K562 (cell line): ENCODE measurements at regions not wholly inside any gene's neighbourhood (a gene's known extent, or its start where the extent isn't known, plus 50 kb on each side); places are given as distances from the start of the nearest gene placed in this dataset.
A peak's percentile ranks its signal among the peaks of the same experiment; 100 is the strongest.

Experiments
- CAMTA2 ChIP-seq: fragments of 250-450 bp; sonication (Bioruptor Pico); conservative IDR thresholded peaks from 2 replicates; pipeline ENCODE4 v1.5.1; 2022
- CCAR2 ChIP-seq: fragments of 200-400 bp; formaldehyde crosslinking; IDR thresholded peaks from 2 replicates; pipeline ENCODE4 v1.6.1; 2017; ENCODE audit warnings: mild to moderate bottlenecking, low read depth, low read length
- CTBP1 ChIP-seq: fragments of 450-650 bp; IDR thresholded peaks from 2 replicates; pipeline ENCODE4 v1.6.1; 2016; ENCODE audit warnings: borderline replicate concordance
- ESRRA ChIP-seq: fragments of 450-650 bp; IDR thresholded peaks from 2 replicates; pipeline ENCODE4 v1.6.1; 2014; ENCODE audit warnings: low read depth, mild to moderate bottlenecking, moderate library complexity, borderline replicate concordance
- GATAD2B ChIP-seq: fragments of 450-650 bp; IDR thresholded peaks from 2 replicates; pipeline ENCODE4 v1.6.1; 2017; ENCODE audit warnings: mild to moderate bottlenecking, borderline replicate concordance
- GTF2E2 ChIP-seq: fragments of 200-800 bp; sonication (Bioruptor generic); IDR thresholded peaks from 2 replicates; pipeline ENCODE4 v1.6.1; 2016; ENCODE audit warnings: missing genetic modification characterization, missing compliant biosample characterization
- HCFC1 ChIP-seq: IDR thresholded peaks from 2 replicates; pipeline ENCODE4 v1.6.1; 2012; ENCODE audit warnings: low read depth, low read length, improper control_type of control experiment
- PHF20 ChIP-seq: fragments of 450-650 bp; IDR thresholded peaks from 2 replicates; pipeline ENCODE4 v1.6.1; 2018; ENCODE audit not compliant: partially characterized antibody
- PHF8 ChIP-seq: fragments of 200-600 bp; sonication (generic); IDR thresholded peaks from 2 replicates; pipeline ENCODE4 v1.6.1; 2012; ENCODE audit warnings: mixed run types, mild to moderate bottlenecking, inconsistent platforms, low read length, moderate library complexity, borderline replicate concordance
- PRDM10 ChIP-seq: fragments of 450-650 bp; IDR thresholded peaks from 2 replicates; pipeline ENCODE4 v1.6.1; 2018; ENCODE audit not compliant: partially characterized antibody
- RAD21 ChIP-seq, 2 experiments: fragments of 250-450 bp in 1 of 2; fragments of 450-650 bp in 1 of 2; sonication (Bioruptor Pico) in 1 of 2; formaldehyde crosslinking in 1 of 2; IDR thresholded peaks in 1 of 2; conservative IDR thresholded peaks in 1 of 2; 2 replicates each; pipeline versions ENCODE4 v1.4.0 to v1.8.0; 2020 to 2022; ENCODE audit warnings: mild to moderate bottlenecking in 2 of 2, moderate library complexity in 1 of 2
- RHOXF2B ChIP-seq: fragments of 250-450 bp; sonication (Bioruptor Pico); conservative IDR thresholded peaks from 2 replicates; pipeline ENCODE4 v1.5.1; 2021
- SAP30 ChIP-seq: fragments of 200-600 bp; sonication (generic); IDR thresholded peaks from 2 replicates; pipeline ENCODE4 v1.6.1; 2012; ENCODE audit warnings: borderline replicate concordance, low read depth, mild to moderate bottlenecking, moderate library complexity, low read length, control low read depth, inconsistent platforms; ENCODE audit not compliant: insufficient read depth, poor library complexity, severe bottlenecking
- SIN3A ChIP-seq, 2 experiments: fragments of 150-350 bp in 1 of 2; IDR thresholded peaks; 2 replicates each; pipeline ENCODE4 v1.6.1; 2011 to 2016; ENCODE audit warnings: borderline replicate concordance in 2 of 2, low read depth in 2 of 2, low read length in 2 of 2, mild to moderate bottlenecking in 2 of 2, moderate library complexity in 2 of 2; ENCODE audit not compliant: control insufficient read depth in 1 of 2
- SIX5 ChIP-seq, 2 experiments: IDR thresholded peaks; 2 replicates each; pipeline ENCODE4 v1.6.1; 2011; ENCODE audit warnings: low read length in 2 of 2, borderline replicate concordance in 1 of 2, low read depth in 1 of 2, mild to moderate bottlenecking in 1 of 2, moderate library complexity in 1 of 2; ENCODE audit not compliant: insufficient read depth in 1 of 2
- SNRNP70 ChIP-seq: fragments of 200-400 bp; formaldehyde crosslinking; optimal IDR thresholded peaks from 2 replicates; pipeline ENCODE3; 2017; ENCODE audit warnings: low read depth, low read length
- SOX6 ChIP-seq: fragments of 450-650 bp; IDR thresholded peaks from 2 replicates; pipeline ENCODE4 v1.6.1; 2014; ENCODE audit warnings: mild to moderate bottlenecking
- STAT5B ChIP-seq: fragments of 250-450 bp; sonication (Bioruptor Pico); IDR thresholded peaks from 2 replicates; pipeline ENCODE4 v1.8.0; 2021; ENCODE audit warnings: mild to moderate bottlenecking, inconsistent platforms
- XRCC4 ChIP-seq: IDR thresholded peaks from one replicate; pipeline ENCODE4 v1.6.1; 2011; ENCODE audit not compliant: insufficient read depth, insufficient read length; ENCODE audit errors: extremely low read depth
- ZNF507 ChIP-seq: conservative IDR thresholded peaks from 2 replicates; pipeline ENCODE4 v1.6.1; 2017; ENCODE audit warnings: missing genetic modification characterization, missing compliant biosample characterization
- ZNF609 ChIP-seq: sonication (generic); formaldehyde crosslinking; IDR thresholded peaks from 2 replicates; pipeline ENCODE4 v1.8.1; 2023; ENCODE audit warnings: missing genetic modification reagents, mild to moderate bottlenecking, borderline replicate concordance

GRCh38 chr15:95698230-95698629 lies 632.3 kb upstream of the NR2F2 start (continued):
- no peak for TF ChIP-seq SIN3A (IDR thresholded peaks at IDR 0.05; ENCODE audit: borderline replicate concordance in 2 of 2, control insufficient read depth in 1 of 2, low read depth in 2 of 2, low read length in 2 of 2)
- TF ChIP-seq SNRNP70 = no peak
- peak; percentile 32; the same call in 1 of the 2 replicates for TF ChIP-seq CTBP1
- no peak for TF ChIP-seq SIX5 (IDR thresholded peaks at IDR 0.05; ENCODE audit: borderline replicate concordance in 1 of 2, insufficient read depth in 1 of 2, low read depth in 1 of 2, low read length in 2 of 2)
- TF ChIP-seq HCFC1 = no peak
- TF ChIP-seq RAD21 (CRISPR knock-in tag; conservative IDR thresholded peaks at IDR 0.05 in 1 of 2, IDR thresholded peaks at IDR 0.05 in 1 of 2) = no peak
- no peak for TF ChIP-seq CAMTA2 (CRISPR knock-in tag)
- no peak for TF ChIP-seq ZNF609 (CRISPR knock-in tag)
- TF ChIP-seq ESRRA = peak; percentile 15; the same call in 1 of the 2 replicates
- TF ChIP-seq RHOXF2B = no peak
- TF ChIP-seq XRCC4 = no peak
- no peak for TF ChIP-seq PRDM10
- peak; percentile 89 for TF ChIP-seq SOX6
- no peak for TF ChIP-seq PHF8
- no peak for TF ChIP-seq STAT5B (CRISPR knock-in tag)
- no peak for TF ChIP-seq SAP30
- no peak for TF ChIP-seq GATAD2B
- TF ChIP-seq CCAR2 = no peak
- no peak for TF ChIP-seq GTF2E2 (tag)
- no peak for TF ChIP-seq ZNF507 (tag)
- TF ChIP-seq PHF20 = no peak
